Natural killer cell (primary cell): ENCODE measurements at regions not wholly inside any gene's neighbourhood (a gene's known extent, or its start where the extent isn't known, plus 50 kb on each side); places are given as distances from the start of the nearest gene placed in this dataset.

ENCODE experiments used
- ATAC-seq, 3 donors: fragments of 150-1000 bp in 2 of 3; fragments of 200-7000 bp in 1 of 3; cut with Tn5 transposase; 1 replicate in 1 of 3; 2 replicates in 2 of 3; pipeline ENCODE4 v1.10.0; 2021; ENCODE audit warnings: mild to moderate bottlenecking in 2 of 3, moderate library complexity in 2 of 3
- DNase-seq, 2 donors: peaks; one replicate each; pipeline versions ENCODE4 v3.0.0 to v3.0.0-alpha.2; 2013 to 2021; ENCODE audit warnings: mixed read lengths in 1 of 2
- H3K27ac ChIP-seq: one replicate; pipeline ENCODE4 v1.5.1; 2013; ENCODE audit warnings: mild to moderate bottlenecking, low read length
- H3K27me3 ChIP-seq: one replicate; pipeline ENCODE4 v1.6.1; 2013; ENCODE audit warnings: low read length; ENCODE audit not compliant: control insufficient read depth, insufficient read depth
- H3K36me3 ChIP-seq: one replicate; pipeline ENCODE4 v1.6.1; 2013; ENCODE audit warnings: low read length; ENCODE audit not compliant: control insufficient read depth, insufficient read depth
- H3K4me1 ChIP-seq: one replicate; pipeline ENCODE4 v1.6.1; 2013; ENCODE audit warnings: low read length; ENCODE audit not compliant: control insufficient read depth, insufficient read depth
- H3K4me3 ChIP-seq: one replicate; pipeline ENCODE4 v1.5.1; 2013; ENCODE audit warnings: low read length
- H3K9me3 ChIP-seq: one replicate; pipeline ENCODE4 v1.6.1; 2013; ENCODE audit warnings: low read length; ENCODE audit not compliant: control insufficient read depth, insufficient read depth
- H3K27ac Mint-ChIP-seq, 2 donors: one replicate each; pipeline ENCODE4 v1.8.0; 2022; ENCODE audit warnings: mild to moderate bottlenecking in 2 of 2, mixed read lengths in 2 of 2, moderate library complexity in 1 of 2
- H3K27me3 Mint-ChIP-seq, 2 donors: one replicate each; pipeline ENCODE4 v1.8.0; 2022; ENCODE audit warnings: low read depth in 2 of 2, mixed read lengths in 2 of 2
- H3K36me3 Mint-ChIP-seq: one replicate; pipeline ENCODE4 v1.8.0; 2022; ENCODE audit warnings: mixed read lengths
- H3K4me1 Mint-ChIP-seq, 2 donors: one replicate each; pipeline ENCODE4 v1.8.0; 2022; ENCODE audit warnings: mixed read lengths in 2 of 2
- H3K4me3 Mint-ChIP-seq: one replicate; pipeline ENCODE4 v1.8.0; 2022; ENCODE audit warnings: mild to moderate bottlenecking, moderate library complexity, mixed read lengths
- H3K9me3 Mint-ChIP-seq, 2 donors: one replicate each; pipeline ENCODE4 v1.8.0; 2022; ENCODE audit warnings: mixed read lengths in 2 of 2
- WGBS: methylation state at CpG from one replicate; pipeline ENCODE4 v1.1.7; 2013; ENCODE audit warnings: missing lambda C conversion rate; ENCODE audit not compliant: insufficient coverage; 5-methylcytosine and 5-hydroxymethylcytosine counted together
- intact Hi-C: fragments of 100-400 bp; cut with micrococcal nuclease; formaldehyde crosslinking; loops from one replicate; pipeline ENCODE4 v1.14.2; 2022
- TF ChIP-seq, protein P1 (sequence below): fragments of 200-600 bp; IDR thresholded peaks from one replicate; pipeline ENCODE4 v1.8.0; 2022; ENCODE audit warnings: antibody characterized with exemption

DNA sequence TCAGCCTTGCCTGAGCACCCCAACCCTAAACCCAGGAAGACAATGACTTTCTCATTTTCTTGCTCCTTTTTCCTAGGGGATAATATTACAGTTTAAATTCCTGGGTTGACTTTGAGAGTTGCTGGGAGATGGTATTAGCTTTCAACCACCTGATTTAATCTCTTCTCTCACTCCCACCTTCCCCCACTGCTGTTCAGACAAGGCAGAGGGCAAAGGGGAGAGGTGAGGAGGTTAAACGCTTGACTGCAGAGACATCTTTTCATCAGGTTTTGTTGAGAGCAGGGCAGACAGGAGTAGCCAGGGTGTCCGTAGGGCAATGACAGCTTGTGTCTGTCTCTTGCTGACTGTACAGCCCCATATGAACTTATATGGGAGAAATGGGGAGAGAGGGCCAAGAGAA, 811.2 kb downstream of the MAFB start:
- Histone ChIP-seq H3K36me3 (no peaks in the 10 kb centered on the region), H3K9me3 (no peaks in the 10 kb centered on the region), H3K27ac (no peak overlapping the region), H3K4me3 (no peak overlapping the region), H3K27me3 (no peaks in the 10 kb centered on the region), H3K4me1 (no peaks in the 10 kb centered on the region)
- DNase-seq (no peak), ATAC-seq (no peak)
- WGBS: 96% methylated on average over 2 of the region's 2 CpGs
- H3K36me3 Mint-ChIP-seq: no peaks in the 10 kb centered on the region
- TF ChIP-seq, protein P1, sequence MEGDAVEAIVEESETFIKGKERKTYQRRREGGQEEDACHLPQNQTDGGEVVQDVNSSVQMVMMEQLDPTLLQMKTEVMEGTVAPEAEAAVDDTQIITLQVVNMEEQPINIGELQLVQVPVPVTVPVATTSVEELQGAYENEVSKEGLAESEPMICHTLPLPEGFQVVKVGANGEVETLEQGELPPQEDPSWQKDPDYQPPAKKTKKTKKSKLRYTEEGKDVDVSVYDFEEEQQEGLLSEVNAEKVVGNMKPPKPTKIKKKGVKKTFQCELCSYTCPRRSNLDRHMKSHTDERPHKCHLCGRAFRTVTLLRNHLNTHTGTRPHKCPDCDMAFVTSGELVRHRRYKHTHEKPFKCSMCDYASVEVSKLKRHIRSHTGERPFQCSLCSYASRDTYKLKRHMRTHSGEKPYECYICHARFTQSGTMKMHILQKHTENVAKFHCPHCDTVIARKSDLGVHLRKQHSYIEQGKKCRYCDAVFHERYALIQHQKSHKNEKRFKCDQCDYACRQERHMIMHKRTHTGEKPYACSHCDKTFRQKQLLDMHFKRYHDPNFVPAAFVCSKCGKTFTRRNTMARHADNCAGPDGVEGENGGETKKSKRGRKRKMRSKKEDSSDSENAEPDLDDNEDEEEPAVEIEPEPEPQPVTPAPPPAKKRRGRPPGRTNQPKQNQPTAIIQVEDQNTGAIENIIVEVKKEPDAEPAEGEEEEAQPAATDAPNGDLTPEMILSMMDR: no peak
- H3K27me3 Mint-ChIP-seq: no peaks in the 10 kb centered on the region
- H3K27ac Mint-ChIP-seq: no peak overlapping the region
- intact Hi-C loops: no loop called here
- H3K9me3 Mint-ChIP-seq: peaks cover 0 to 3% of the 10 kb centered on the region in 2 donors
- no peaks in the 10 kb centered on the region for H3K4me1 Mint-ChIP-seq
- H3K4me3 Mint-ChIP-seq: no peak overlapping the region

DNA sequence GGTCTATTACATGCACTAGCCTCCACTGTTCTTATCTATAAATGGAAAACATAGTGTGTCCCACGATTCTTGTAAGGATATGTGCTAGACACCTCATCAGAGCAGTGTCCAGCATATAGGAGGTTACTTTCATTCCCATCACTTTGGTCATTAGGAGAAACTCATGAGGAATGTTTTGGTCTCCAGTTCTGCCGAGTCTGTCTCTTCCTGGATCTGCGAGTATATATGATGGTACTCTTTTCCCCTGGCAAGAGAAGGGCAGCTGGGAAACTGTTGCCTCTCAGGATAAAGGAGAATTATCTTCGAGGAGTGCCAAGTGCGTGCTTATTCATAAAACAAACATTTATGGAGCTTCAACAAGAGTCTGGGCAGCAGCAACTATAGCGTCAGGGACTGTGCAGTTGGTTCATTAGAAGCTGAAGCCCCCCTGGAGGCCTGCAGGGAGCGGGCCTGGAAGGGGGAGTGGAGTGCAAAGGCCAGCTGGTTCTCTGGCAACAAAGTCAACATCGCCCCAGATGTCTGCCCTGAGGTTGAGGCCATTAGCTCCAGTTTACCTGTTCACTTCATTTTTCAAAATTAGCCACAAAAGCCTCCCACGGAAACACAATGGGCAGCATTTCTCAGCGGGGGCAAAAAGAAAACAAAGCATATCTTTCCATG, 811.9 kb downstream of the MAFB start:
- H3K36me3 Mint-ChIP-seq: no peaks in the 10 kb centered on the region
- peaks cover 0 to 2% of the 10 kb centered on the region in 2 donors for H3K9me3 Mint-ChIP-seq
- no peak for DNase-seq
- intact Hi-C loops: no loop called here
- Histone ChIP-seq H3K36me3 (no peaks in the 10 kb centered on the region), H3K27me3 (no peaks in the 10 kb centered on the region), H3K4me3 (no peak overlapping the region), H3K9me3 (no peaks in the 10 kb centered on the region), H3K27ac (no peak overlapping the region), H3K4me1 (no peaks in the 10 kb centered on the region)
- H3K4me1 Mint-ChIP-seq: no peaks in the 10 kb centered on the region
- WGBS: 82% methylated on average over 10 of the region's 10 CpGs
- TF ChIP-seq, protein P1: no peak
- H3K27me3 Mint-ChIP-seq: no peaks in the 10 kb centered on the region
- ATAC-seq: no peak
- no peak overlapping the region for H3K27ac Mint-ChIP-seq
- H3K4me3 Mint-ChIP-seq: no peak overlapping the region

DNA sequence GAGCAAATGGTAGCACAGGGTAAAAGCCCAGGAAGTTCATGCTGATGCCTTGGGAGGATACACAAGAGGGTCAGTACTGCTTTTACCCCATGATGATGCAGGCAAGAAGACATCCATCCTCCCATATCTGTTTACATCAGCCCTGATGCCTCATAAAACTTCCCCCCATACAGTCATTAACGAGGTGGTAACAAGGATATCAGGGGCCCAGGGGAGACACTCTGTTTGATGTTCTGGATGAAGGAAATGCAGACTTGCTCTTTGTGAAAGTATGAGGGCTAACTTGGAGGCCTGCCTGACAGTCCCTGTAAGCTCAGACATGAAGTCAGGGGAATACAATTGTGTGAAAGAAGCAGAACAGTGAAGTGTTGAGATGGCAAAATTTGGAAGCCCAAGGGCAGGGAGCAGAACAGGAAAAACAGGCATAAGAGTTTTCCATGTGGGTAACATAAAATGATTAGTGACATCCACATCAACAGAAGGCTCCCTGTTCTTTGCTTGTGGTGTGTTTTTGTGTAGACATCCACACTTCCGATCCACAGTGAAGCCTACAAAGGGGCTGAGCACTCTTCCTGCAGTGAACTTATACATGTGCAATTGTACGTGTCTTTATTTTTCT, 813.4 kb downstream of the MAFB start:
- H3K9me3 Mint-ChIP-seq: no peaks in the 10 kb centered on the region
- Histone ChIP-seq H3K4me3 (no peak overlapping the region), H3K27me3 (no peaks in the 10 kb centered on the region), H3K36me3 (no peaks in the 10 kb centered on the region), H3K27ac (no peak overlapping the region), H3K4me1 (no peaks in the 10 kb centered on the region), H3K9me3 (no peaks in the 10 kb centered on the region)
- TF ChIP-seq, protein P1: no peak
- DNase-seq (no peak), ATAC-seq (no peak)
- 72% methylated on average over 3 of the region's 3 CpGs for WGBS
- no peaks in the 10 kb centered on the region for H3K27me3 Mint-ChIP-seq
- H3K4me3 Mint-ChIP-seq: no peak overlapping the region
- intact Hi-C loops: no loop called here
- no peaks in the 10 kb centered on the region for H3K36me3 Mint-ChIP-seq
- no peaks in the 10 kb centered on the region for H3K4me1 Mint-ChIP-seq
- H3K27ac Mint-ChIP-seq: no peak overlapping the region
